ENCODE measurements at regions not wholly inside any gene's neighbourhood (a gene's known extent, or its start where the extent isn't known, plus 50 kb on each side); places are given as distances from the start of the nearest gene placed in this dataset.
A peak's percentile ranks its signal among the peaks of the same experiment; 100 is the strongest.
"Not testable (repeated sequence)": the region's sequence is repeated elsewhere in the genome, so short reads cannot be mapped to it uniquely, and the experiment has no call there.

DNA sequence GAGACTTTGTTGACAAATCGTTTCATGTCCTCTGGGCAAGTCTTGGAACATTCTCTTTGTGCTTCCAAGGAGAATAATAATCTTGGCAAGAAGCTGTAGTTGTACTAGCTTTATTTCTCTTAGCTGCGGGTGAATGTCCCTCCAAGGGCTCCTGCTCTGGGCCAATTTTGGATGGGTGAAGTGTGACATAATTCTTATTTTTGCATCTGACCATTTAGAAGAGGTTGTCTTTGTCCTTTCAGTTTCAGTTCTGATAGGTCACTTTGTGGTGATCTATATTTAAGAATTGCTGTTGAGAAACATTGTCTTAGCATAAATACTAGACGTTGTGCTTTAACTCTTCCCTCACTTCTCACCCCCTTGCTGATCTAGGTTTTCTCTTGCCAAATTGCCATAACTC is 164.8 kb upstream of the RORA start:
- FAIRE-seq, result no peak

DNA sequence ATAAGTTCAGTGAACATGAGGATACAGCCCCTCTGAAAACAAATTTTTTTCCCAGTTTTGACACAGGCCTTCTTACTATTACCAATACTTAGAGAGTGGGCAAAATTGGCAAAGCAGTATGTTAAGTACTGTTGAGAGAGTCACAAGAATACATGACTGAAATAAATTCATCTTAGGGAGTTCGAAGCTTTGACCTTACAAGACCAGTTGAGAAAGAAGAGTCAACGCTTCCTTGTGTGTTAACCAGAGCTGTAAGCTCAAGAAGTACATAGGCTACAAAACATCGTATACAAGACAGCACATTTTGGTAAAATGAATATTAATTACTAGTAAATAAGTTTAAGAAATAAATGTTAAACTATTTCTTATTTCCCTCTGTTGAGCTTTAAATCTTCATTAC is 164.4 kb upstream of the RORA start:
- FAIRE-seq, result no peak

DNA sequence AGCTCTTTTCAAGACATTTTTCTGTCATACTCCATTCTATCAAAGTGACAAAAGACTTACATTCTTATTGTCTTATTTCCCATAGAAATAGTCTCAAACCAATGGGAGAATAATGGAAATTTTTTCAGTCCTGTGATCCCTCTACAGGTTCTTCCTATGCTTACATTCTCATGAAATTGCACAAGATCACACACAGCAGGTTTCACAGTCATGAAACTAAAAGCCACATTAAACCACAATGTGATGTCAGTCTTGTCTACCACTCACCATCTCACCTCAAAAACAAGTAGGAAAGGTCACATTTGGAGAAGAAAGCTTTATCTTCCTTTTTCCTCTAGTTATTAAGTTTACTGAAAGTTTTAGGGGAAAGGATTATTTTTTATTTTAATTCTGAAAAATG is 161.0 kb upstream of the RORA start:
- FAIRE-seq, result no peak

DNA sequence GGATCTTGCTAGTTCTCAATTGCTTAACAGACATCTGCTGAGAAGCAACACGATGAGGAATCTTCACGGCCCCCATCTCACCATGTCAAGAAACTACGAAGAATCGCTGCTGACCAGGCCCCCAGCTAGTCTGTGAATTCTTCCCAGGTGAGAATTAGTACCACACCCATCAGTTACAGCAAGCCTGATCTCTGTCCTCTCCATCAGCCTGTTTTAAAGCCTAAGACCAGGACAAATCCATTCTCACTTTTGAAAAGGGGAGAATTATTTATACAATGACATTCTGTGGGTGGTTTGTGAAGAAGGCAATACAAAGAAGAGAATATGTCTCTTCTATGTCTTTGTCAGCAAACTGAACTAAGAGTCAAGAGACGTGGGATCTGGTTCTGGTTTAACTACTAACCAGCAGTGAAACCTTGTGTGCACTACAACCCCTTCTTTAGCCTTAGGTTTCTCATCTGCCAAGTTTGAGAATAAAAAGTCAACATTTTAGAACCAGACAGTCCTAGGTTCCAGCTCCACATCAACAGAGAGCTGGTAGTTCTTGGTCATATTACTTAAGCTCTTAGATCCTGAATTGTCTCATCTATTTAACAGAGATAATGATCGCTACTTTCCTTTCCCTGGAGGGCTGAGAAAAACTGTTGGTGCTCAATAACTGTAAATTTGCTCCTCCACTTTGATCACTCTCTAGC is 160.4 kb upstream of the RORA start:
- FAIRE-seq, result no peak

DNA sequence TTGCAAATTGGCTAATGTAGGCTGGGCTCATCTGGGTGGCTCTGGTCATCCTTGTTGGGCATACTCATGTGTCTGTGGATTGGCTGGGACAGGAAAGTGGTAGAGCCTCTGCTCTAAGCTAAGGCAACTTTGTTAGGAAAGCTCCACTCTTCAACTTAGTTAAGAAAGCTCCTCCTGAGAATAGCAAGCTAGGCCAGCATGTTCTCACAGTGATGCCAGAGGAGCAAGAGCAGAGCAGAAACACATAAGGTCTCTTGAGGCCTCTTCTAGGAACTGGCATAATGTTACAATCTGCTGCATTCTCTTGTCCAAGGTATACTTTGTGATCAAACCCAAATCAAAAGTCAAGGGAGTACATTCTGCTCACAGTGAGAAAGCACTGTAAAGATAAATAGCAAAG is 158.6 kb upstream of the RORA start:
- FAIRE-seq, result no peak

DNA sequence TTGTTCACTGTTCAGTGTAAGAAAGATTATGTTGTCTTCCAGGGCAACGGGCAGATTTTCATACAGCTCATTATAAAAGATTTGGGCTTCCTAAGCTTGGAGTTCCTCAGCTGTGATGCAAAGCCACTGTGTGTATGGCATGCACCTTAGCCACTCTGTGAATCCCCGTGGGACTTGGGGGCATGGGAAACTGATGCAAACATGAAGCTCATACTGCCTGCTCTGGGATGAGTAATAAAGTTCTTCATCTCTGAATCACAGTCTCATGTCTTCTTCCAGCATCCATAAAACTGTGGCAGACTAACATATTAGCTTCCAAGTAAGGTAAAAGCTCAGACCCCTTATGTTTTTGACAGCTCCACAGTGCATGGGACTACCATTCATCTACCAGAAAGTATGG is 154.3 kb upstream of the RORA start:
- no peak for FAIRE-seq

DNA sequence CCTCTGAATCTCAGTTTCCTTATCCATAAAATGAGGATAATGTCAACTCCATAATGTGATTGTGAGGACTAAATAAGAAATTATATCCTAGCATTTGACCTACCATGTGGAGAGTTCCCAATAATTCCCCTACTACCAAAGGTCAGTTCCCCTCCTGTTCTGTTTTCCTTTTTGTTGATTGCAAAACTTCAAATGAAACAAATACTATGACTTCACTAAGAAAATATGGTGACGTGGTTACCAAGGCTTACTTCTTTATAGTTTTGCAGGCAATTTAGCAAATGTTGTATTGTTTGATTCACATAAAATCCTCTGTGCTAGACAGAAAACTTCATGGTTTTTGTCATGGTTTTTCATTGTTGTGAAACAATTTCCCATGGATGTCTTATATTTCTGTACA is 153.8 kb upstream of the RORA start:
- FAIRE-seq, result no peak

DNA sequence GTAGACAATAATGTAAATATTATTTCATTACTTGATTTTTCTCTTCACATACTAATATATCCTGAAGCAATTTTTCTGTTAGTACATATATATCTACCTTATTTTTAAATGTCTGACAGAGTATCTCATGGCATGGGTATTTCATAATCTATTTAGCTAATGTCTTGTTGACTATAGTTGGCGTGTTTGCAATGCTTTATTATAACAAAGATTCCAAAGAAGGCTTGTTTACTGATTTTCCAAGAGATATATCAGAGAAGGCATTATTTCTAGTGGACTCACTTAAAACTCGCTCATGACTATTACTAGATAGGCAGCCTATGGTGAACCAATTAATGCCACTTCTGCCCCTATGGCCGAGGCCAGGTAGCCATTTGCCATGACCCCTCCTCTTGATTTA is 152.4 kb upstream of the RORA start:
- FAIRE-seq, result no peak

DNA sequence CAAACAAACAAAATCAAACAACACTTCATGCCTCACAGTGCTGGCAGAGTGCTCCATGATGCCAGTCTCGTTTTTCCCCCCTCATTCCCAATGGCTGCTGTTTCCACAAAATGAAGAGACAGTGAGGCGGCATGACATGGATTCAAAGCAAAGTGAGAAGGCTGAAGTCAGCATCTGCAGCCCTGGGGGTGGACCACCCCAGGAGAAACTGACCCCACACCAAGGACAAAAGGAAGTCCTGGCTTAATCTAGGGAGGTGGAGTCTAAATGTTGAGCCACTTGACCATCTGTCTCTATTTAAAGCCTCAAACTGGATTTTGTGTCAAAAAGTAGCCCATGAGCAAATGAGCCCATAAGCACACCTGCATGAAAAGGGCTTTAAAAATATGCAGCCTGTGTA is 151.2 kb upstream of the RORA start:
- FAIRE-seq, result no peak

DNA sequence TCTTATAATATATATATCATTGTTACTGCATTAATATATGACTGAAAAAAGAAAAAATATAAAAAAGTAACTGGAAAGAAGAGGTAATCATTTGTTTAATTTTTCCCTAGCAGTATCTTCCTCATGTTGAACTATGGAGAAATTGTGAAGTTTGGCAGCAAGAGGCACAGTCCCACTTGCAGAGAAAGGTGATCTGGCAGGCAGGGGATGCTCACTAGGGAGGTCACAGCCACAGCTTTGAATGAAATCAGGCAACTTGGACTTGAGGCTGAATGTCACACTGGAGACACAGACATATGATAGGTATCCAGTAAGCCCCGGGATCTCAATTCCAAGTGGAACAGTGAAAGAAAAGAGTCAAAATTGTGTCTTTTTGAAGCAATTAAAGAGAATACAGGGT is 149.9 kb upstream of the RORA start:
- FAIRE-seq, result no peak

DNA sequence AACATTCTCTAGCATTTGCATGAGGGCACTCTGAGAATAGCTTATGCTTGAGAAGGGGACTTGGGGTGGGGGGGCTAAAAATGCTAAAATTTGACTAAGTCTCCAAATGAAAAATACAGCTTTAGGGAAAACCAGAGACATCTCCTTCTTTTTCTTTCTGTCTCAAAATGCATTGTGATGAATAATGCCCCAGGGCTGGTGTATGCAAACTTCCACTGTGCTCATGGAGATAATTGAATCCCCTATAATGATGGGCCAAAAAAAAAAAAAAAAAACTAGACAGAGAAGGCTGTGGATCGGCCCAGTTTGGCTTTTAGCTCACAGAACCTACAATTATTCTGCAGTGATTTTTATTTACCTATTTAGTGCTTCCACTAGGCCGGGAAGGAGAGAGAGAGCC is 147.9 kb upstream of the RORA start:
- no peak for FAIRE-seq

DNA sequence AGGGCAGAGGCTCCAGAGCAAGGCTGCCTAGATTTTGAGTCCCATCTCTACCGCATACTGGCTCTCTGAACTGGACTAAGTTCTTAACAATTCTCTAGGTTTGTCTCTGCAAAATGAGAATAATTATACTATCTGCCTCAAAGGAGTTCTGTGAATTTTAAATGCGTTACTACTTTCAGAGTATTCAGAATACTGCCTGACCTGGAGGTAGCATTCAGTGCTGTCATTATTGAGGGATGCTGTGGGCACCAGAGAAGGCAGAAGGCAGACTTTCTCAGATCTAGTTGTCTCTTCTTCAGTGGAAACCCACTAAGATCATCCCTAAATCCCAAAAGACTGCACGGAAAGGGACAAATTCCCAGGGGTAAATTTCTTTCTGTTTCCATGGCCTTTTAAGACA is 147.4 kb upstream of the RORA start:
- FAIRE-seq, result no peak

DNA sequence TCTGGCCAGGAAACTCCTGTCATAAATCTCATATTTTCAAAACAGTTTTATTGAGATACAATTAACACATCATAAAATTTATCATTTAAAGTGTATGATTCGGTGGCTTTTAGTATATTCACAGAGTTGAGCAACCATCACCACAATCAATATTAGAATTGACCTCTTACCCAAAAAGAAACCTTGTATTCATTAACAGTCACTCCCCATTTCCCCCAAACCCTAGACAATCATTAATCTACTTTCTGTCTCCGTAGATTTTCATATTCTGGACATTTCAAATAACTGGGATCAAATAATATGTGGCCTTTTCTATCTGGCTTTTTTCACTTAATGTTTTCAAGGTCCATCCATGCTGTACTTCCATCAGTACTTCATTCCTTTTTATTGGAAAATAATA is 145.7 kb upstream of the RORA start:
- no peak for FAIRE-seq

DNA sequence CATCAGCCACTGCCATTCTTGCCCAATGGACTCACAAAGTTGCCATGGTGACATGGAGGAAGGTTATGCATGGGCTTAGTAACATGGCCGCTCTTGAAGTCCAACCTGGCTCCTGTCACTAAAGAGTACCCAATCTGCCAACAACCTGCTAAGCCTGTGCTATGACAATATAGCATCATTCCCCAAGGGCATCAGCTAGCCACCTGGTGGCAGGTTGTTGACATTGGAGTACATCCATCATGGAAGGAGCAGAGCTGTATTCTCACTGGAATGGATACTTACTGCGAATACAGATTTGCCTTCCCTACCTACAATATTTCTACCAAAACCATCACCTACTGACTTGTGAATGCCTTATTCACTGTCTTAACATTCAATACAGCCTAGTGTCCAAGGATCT is 138.9 kb upstream of the RORA start:
- FAIRE-seq, result no peak

DNA sequence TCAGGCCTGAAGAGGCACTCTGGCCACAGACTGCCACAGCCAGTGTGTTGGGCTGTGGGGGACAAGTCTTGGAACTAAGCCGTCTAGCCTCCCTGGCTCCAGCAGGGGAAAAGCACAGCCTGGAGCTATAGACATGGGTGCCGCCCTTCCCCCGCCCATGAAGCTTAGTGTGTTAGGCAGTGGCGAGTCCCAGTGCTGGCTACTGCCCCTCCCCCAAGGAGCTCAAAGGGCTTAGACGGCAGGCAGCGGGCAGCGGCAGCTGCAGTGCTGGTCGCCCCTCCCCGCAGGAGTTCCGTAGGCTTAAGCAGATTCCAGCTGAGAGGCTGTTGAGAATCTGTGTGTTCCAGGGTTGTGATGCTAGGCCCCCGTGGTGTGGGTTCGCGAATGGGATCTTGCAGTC is 135.8 kb upstream of the RORA start:
- no peak for FAIRE-seq

DNA sequence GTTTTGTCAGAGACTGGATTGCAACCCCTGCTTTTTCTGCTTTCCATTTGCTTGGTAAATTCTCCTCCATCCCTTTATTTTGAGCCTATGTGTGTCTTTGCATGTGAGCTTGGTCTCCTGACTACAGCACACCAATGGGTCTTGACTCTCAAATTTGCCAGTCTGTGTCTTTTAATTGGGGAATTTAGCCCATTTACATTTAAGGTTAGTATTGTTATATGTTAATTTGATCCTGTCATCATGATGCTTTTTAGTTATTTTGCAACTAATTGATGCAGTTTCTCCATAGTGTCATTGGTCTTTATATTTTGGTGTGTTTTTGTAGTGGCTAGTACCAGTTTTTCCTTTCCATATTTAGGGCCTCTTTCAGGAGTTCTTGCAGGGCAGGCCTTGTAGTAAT is 133.8 kb upstream of the RORA start:
- FAIRE-seq, result not testable (repeated sequence)

DNA sequence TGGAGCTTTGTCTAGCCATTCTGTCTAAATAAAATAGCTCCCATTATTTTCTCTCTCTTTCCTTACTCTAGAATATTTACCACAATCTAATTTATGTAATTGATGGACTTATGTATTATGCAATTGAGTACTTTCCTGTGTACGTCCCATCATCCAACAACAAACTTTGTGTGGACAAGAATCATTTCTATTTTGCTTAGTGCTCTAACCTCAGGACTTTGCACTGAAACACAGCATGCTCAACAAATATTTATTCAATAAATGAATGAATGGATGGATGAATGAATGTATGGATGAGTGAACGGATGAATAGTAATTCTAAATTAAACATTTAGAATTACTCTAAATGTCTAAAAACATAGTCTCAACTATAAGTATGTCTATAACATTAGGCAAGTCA is 115.2 kb upstream of the RORA start:
- no peak for FAIRE-seq

DNA sequence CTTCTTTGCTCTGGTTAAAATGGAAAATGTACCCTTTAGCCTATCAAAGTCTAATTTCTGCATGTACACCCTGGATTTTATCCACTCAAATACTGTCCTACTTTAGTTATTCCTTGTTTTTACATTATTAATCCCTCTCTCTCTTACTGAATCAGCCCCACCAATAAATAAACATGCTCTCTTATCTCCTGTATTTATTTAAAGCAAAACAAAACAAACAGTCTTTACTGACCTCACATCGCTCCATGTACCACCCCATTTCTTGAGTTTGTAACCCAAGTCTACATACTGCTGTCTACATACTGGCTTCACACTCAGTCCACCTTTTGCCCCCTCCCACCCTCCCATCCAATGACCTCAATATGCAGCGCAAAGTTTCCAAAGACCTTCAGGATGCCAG is 113.3 kb upstream of the RORA start:
- no peak for FAIRE-seq

DNA sequence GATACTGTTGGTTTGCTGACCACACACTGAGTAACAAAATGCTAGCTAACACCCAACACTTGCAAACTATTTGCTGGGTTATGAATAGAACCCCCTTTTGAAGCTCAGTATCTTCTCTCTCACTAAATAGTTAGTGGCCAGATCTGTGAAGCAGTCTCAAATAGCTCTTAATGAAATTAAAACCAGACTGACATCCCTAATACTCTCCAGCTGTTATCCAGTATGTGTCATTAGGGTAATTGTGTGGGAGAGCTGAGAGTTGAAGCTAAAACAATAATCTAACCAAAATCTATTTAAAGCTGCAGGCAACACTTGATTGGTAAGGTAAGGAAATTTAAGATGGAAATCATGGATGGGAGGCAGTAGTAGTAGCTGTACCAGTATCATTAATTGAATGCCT is 110.4 kb upstream of the RORA start:
- peak; percentile 18 for FAIRE-seq

DNA sequence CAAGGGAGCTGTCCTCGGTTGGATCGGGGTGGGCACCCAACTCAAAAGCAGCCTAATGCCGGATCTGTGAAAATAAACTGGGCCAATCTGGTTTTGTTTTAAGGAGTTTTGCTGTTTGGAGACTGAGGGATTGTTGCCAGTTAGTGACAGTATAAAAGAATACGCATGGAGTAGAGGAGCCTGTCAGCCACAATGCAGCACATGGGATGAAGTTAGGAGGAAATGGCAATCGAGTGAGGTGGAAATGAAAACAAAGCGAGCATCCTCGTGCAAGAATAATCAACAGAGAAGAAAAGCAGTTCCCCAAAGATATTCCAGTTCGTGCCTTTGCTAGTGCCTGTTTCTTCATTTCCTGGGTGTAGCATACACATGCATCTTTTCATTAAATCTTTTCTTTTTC is 108.4 kb upstream of the RORA start:
- no peak for FAIRE-seq

DNA sequence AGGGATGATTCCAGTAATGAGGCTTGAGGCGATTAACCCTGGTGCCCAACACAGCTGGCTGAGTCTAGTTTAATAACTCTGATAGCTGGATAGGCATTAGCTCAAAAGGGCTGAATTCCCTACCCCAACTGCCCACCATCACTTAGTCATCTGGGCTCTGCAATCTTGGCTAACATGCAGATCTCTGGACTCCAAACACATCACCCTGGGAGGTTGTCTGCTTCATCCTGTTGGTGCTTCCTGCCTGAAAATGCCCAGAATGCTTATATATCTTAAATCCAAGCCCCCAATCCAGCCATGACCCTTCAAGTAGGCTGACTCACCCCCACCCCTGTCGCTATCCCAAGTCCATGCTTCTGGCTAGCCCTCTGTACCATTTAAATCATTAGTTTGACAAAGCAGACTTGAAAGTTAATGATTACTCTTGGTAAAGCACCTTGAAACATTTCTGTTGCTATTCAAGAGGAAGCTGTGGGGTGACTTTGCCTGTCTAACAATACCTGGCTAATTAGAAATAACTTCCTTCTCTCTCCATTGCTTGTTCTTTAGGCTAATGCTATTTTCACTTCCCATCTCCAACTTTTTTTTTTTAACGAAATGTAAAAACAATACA is 107.0 kb upstream of the RORA start:
- FAIRE-seq, result no peak

DNA sequence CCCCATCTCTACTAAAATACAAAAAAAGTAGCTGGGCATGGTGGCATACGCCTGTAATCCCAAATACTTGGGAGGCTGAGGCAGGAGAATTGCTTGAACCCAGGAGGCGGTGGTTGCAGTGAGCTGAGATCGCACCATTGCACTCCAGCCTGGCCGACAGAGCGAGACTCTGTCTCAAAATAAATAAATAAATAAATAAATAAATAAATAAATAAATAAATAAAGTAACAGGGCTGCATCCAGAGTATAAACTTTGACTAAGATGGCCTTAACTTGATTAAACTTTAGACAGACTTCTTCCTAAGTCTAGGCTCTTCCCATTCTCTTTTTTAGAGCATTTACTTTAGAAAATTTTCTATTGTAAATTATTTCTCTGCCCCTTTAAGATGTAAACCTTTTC is 105.6 kb upstream of the RORA start:
- FAIRE-seq, result not testable (repeated sequence)

DNA sequence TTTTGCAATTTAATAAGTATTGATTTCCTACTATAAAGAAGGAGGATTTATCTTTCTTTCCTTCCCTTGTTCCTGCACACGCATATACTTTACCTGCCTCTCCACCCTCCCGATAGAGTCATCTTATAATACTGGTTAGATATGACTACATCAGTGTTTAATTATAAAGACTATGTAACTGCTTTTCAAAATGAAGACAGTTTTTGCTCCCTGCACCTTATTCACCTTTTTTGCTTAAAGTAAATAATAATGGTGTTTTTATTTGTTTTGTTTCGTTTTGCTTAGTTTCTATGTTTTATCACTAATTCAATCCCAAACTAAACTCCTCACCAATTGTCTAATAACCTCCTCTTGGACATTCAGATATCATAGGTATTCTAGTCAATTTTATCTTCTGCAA is 101.9 kb upstream of the RORA start:
- no peak for FAIRE-seq

DNA sequence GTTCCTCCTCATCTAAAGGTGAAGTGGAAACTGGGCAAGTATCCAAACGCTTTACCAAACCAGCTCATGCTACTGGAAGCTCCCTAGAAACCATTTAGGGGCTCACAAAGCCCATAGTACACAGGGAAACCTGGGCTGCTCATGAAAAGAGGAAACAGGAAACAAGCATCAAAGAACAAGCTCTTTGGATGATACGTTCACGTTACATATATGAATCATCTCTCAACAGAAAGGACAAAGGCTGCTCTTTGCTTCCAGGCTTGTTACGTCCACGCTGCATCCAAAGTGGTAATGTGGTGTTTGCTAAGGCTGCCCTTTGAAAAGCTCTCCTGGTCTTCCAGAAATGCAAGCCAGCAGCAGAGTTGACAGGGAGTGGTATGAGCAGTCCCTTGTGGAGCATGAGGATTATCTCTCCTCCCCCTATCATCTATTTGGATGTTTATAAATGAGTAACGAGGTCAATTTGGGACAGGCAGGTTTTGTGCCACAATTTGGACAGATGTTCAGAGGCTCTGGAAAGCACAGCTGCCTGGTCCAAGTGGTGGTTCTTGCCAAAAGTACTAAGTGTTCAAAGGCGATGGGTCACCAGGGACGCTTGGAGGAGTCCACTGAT is 98.0 kb upstream of the RORA start:
- FAIRE-seq, result no peak

DNA sequence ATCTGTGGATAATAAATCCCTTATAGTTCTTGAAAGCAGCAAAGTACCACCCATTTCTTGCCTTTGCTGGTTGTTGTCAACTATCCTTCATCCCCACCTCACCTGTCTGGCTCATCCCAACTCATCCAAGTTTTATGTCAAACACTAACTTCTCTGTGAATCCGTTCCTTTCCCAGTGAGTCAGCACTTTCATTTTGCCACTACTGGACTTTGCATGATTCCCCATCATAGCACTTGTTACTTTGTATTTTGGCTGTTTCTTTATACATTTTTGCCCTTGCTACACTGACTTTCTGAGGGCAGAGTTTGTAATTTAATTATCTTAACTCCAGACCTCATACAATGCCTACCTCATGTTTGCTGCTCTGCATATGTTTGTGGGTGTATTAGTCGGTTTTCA is 90.8 kb upstream of the RORA start:
- FAIRE-seq, result no peak

All from endometrium (tissue), 2 donors.